ENCODE measurements at regions not wholly inside any gene's neighbourhood (a gene's known extent, or its start where the extent isn't known, plus 50 kb on each side); places are given as distances from the start of the nearest gene placed in this dataset.

DNA sequence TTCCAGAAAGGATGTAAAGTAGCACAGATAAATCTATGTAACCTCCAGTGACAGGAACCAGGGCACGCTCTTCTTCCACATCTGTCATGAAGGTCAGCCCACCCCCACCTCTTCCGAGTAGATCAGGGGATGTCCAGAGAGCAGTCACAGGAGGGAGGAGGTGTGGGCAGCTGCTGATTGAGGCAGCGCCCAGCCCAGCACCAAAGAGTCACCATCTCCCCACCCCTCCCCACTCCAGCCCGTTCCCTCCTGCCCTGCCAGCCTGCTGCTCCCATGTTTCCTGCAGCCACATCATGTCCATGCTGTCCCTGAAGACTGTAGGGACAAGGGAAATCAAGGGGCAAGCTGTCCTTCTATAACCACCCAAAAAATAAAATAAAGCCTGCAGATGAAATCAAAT is 269.8 kb downstream of the BCL11A start:
- Histone ChIP-seq H3K9me3 (no peaks in the 10 kb centered on the region), H3K36me3 (no peaks in the 10 kb centered on the region), H3K4me3 (no peak overlapping the region), H3K27me3 (ENCODE audit: low read depth) (no peaks in the 10 kb centered on the region), H3K27ac (no peak overlapping the region), H3K4me1 (no peaks in the 10 kb centered on the region)
- ATAC-seq (no peak), DNase-seq (no peak)
- intact Hi-C loops (cut with DNase I) = no loop called here
- TF ChIP-seq, protein P1, sequence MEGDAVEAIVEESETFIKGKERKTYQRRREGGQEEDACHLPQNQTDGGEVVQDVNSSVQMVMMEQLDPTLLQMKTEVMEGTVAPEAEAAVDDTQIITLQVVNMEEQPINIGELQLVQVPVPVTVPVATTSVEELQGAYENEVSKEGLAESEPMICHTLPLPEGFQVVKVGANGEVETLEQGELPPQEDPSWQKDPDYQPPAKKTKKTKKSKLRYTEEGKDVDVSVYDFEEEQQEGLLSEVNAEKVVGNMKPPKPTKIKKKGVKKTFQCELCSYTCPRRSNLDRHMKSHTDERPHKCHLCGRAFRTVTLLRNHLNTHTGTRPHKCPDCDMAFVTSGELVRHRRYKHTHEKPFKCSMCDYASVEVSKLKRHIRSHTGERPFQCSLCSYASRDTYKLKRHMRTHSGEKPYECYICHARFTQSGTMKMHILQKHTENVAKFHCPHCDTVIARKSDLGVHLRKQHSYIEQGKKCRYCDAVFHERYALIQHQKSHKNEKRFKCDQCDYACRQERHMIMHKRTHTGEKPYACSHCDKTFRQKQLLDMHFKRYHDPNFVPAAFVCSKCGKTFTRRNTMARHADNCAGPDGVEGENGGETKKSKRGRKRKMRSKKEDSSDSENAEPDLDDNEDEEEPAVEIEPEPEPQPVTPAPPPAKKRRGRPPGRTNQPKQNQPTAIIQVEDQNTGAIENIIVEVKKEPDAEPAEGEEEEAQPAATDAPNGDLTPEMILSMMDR (IDR thresholded peaks at IDR 0.05) = no peak

GRCh38 chr2:60282886-60283285 is 270.6 kb downstream of the BCL11A start:
- no peak for DNase-seq
- Histone ChIP-seq H3K36me3 (no peaks in the 10 kb centered on the region), H3K27me3 (ENCODE audit: low read depth) (no peaks in the 10 kb centered on the region), H3K9me3 (no peaks in the 10 kb centered on the region), H3K4me3 (no peak overlapping the region), H3K4me1 (no peaks in the 10 kb centered on the region), H3K27ac (no peak overlapping the region)
- intact Hi-C loops (cut with DNase I) = no loop called here
- no peak for ATAC-seq
- TF ChIP-seq, protein P1 (IDR thresholded peaks at IDR 0.05) = no peak

GRCh38 chr2:60281730-60282129 is 271.7 kb downstream of the BCL11A start:
- intact Hi-C loops (cut with DNase I) = no loop called here

DNA sequence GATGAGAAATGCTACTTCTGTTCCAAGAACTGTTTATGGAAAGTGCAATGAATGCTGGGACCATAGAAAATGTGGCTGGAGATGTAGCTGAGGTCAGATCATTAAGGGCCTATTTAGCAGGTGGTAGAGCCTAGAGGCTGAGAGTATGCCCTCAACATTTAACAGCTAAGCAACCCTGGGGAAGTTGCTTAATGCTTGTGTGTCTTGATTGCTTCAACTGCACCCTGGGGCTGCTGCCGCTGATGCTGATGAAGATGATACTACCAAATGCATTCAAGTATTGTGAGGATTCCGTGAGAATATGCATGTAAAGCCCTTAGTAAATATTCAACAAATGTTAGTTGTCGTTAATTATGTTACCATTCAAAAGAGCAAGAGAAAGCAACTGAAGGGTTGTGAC is 273.2 kb downstream of the BCL11A start:
- Histone ChIP-seq H3K4me1 (no peaks in the 10 kb centered on the region), H3K36me3 (no peaks in the 10 kb centered on the region), H3K27me3 (ENCODE audit: low read depth) (peaks cover 5% of the 10 kb centered on the region), H3K4me3 (no peak overlapping the region), H3K9me3 (peaks cover under 1% of the 10 kb centered on the region), H3K27ac (no peak overlapping the region)
- intact Hi-C loops (cut with DNase I) = no loop called here
- ATAC-seq (no peak), DNase-seq (no peak)
- TF ChIP-seq, protein P1 (IDR thresholded peaks at IDR 0.05) = no peak

More at GRCh38 chr2:60281730-60282129, 271.7 kb downstream of the BCL11A start:
- ATAC-seq (no peak), DNase-seq (no peak)
- Histone ChIP-seq H3K27ac (no peak overlapping the region), H3K9me3 (no peaks in the 10 kb centered on the region), H3K36me3 (no peaks in the 10 kb centered on the region), H3K27me3 (ENCODE audit: low read depth) (peaks cover 2% of the 10 kb centered on the region), H3K4me1 (no peaks in the 10 kb centered on the region), H3K4me3 (no peak overlapping the region)
- TF ChIP-seq, protein P1 (IDR thresholded peaks at IDR 0.05) = no peak

DNA sequence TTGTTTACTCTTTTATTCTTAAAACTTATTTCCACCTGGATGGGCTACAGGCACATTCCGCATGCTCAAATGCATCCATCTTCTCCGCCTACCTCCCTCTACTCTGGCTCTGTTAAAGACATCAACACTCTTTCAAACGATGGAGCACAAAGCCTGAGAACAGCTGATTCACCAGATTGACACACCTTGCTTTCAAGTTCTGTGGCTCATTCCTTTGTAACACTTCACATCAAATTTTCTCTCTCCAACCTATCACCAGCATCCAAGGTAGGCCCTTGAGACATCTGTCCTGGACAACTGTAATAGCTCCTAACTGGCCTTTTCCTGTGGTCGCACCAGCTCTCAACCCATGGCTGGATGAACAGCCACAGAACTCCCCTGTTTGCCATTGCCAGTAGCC is 274.5 kb downstream of the BCL11A start:
- peaks cover 7% of the 10 kb centered on the region for H3K9me3 ChIP-seq
- peaks cover 5% of the 10 kb centered on the region for H3K27me3 ChIP-seq (ENCODE audit: low read depth)
- H3K36me3 ChIP-seq = no peaks in the 10 kb centered on the region
- no peak overlapping the region for H3K4me3 ChIP-seq
- DNase-seq (no peak), ATAC-seq (no peak)
- TF ChIP-seq, protein P1 (IDR thresholded peaks at IDR 0.05) = no peak
- H3K4me1 ChIP-seq = no peaks in the 10 kb centered on the region
- intact Hi-C loops (cut with DNase I) = no loop called here
- no peak overlapping the region for H3K27ac ChIP-seq

DNA sequence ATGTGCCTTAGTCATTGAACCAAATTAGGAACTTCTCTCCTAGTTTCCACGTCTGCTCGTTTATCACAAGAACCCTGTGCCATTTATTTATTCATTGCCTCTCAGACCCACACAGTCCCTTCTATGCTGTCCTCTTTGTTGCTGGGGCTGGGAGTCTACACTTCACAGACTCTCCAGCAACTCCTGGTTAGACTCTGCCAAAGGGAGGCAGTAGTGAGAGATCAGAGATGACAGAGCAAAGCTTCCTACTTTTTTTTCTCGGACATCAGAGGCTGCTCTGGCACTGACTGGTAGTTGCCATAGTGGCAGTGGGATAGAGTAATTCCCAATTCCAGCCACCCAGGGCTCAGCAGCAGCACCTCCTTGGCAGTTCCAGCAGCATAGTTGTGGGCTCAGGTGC is 277.5 kb downstream of the BCL11A start:
- Histone ChIP-seq H3K4me3 (no peak overlapping the region), H3K9me3 (peaks cover 7% of the 10 kb centered on the region), H3K4me1 (no peaks in the 10 kb centered on the region), H3K27ac (no peak overlapping the region), H3K27me3 (ENCODE audit: low read depth) (peaks cover 5% of the 10 kb centered on the region), H3K36me3 (no peaks in the 10 kb centered on the region)
- no peak for DNase-seq
- intact Hi-C loops (cut with DNase I) = no loop called here
- ATAC-seq = no peak
- TF ChIP-seq, protein P1 (IDR thresholded peaks at IDR 0.05) = no peak
